ENCODE measurements at regions not wholly inside any gene's neighbourhood (a gene's known extent, or its start where the extent isn't known, plus 50 kb on each side); places are given as distances from the start of the nearest gene placed in this dataset.
"Not testable (repeated sequence)": the region's sequence is repeated elsewhere in the genome, so short reads cannot be mapped to it uniquely, and the experiment has no call there.

- DNase-seq (ENCODE audit: extremely low read depth, low read depth) = no peak
- TF ChIP-seq, protein P1, sequence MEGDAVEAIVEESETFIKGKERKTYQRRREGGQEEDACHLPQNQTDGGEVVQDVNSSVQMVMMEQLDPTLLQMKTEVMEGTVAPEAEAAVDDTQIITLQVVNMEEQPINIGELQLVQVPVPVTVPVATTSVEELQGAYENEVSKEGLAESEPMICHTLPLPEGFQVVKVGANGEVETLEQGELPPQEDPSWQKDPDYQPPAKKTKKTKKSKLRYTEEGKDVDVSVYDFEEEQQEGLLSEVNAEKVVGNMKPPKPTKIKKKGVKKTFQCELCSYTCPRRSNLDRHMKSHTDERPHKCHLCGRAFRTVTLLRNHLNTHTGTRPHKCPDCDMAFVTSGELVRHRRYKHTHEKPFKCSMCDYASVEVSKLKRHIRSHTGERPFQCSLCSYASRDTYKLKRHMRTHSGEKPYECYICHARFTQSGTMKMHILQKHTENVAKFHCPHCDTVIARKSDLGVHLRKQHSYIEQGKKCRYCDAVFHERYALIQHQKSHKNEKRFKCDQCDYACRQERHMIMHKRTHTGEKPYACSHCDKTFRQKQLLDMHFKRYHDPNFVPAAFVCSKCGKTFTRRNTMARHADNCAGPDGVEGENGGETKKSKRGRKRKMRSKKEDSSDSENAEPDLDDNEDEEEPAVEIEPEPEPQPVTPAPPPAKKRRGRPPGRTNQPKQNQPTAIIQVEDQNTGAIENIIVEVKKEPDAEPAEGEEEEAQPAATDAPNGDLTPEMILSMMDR (IDR thresholded peaks at IDR 0.05; ENCODE audit: low read depth, low read length, missing control alignments) = no peak
- H3K4me3 ChIP-seq (replicated peaks; ENCODE audit: low read depth, low read length) = no peak overlapping the region
These were observed 302.7 kb downstream of the SFMBT2 start for GRCh38 chr10:7108141-7108540.

DNA sequence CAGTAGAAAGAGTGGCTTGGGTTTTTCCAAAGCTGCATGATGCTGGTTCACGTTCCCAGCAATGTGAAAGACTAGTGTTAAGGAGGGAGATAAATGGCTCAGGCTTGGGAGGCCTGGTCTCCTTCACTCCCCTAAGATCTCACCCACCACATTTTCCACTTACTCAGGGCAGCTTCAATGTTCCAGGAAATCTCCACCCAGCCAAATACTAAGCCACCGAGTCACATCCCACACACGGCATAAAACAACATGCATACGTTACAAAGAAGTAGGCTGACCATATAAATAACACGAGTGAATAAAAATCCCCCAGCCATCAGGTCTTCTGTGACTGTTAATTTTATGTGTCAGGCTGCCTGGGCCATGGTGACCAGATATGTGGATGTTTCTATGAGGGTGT, 303.5 kb downstream of the SFMBT2 start:
- TF ChIP-seq, protein P1 (IDR thresholded peaks at IDR 0.05; ENCODE audit: low read depth, low read length, missing control alignments) = no peak
- no peak overlapping the region for H3K4me3 ChIP-seq (replicated peaks; ENCODE audit: low read depth, low read length)
- DNase-seq (ENCODE audit: extremely low read depth, low read depth) = no peak

- DNase-seq (ENCODE audit: extremely low read depth, low read depth); H3K4me3 ChIP-seq (replicated peaks; ENCODE audit: low read depth, low read length): not testable (repeated sequence)
These were observed 306.5 kb downstream of the SFMBT2 start for GRCh38 chr10:7104379-7104778.

- DNase-seq (ENCODE audit: extremely low read depth, low read depth) = no peak
- no peak overlapping the region for H3K4me3 ChIP-seq (replicated peaks; ENCODE audit: low read depth, low read length)
- TF ChIP-seq, protein P1 (IDR thresholded peaks at IDR 0.05; ENCODE audit: low read depth, low read length, missing control alignments) = no peak
These were observed 308.1 kb downstream of the SFMBT2 start for GRCh38 chr10:7102557-7103349.

DNA sequence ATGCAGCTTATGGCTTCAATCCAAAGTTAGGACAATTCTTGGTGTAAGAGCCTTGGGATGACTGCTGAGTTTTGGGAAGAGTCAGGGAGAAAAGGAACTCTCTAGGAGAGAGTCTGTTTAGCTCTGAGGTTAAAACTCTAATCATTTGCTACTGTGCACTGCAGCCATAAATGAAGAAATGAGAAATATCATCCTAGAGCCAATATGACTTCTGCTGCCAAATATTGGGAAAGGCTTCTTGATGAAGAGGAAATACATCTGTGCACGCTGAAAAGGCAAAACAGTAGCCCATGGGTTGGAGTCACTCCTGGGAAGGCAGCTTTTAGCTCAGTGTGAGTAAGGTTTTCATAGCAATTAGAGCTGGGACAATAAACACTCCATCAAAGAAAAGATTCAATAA, 308.8 kb downstream of the SFMBT2 start:
- H3K4me3 ChIP-seq (replicated peaks; ENCODE audit: low read depth, low read length) = no peak overlapping the region
- TF ChIP-seq, protein P1 (IDR thresholded peaks at IDR 0.05; ENCODE audit: low read depth, low read length, missing control alignments) = no peak
- no peak for DNase-seq (ENCODE audit: extremely low read depth, low read depth)

DNA sequence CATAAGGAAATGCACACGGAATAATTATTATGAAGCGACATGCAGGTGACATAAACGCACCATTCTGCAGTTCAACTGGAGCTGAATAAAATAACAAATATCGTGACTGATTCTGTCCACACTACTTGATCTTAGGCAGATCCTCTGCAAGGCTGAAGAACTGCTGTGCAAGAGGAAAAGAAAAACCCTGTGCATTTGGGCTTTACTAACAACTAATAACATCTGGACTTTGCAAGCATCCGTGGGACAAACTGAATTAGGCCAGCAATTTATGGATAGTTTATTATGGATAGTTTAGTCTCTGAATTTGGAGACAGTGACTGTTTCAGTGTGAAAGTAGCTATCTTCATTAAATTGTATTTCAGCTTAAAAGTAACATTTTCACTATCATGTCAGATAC, 309.4 kb downstream of the SFMBT2 start:
- no peak for DNase-seq (ENCODE audit: extremely low read depth, low read depth)
- no peak overlapping the region for H3K4me3 ChIP-seq (replicated peaks; ENCODE audit: low read depth, low read length)
- TF ChIP-seq, protein P1 (IDR thresholded peaks at IDR 0.05; ENCODE audit: low read depth, low read length, missing control alignments) = no peak

DNA sequence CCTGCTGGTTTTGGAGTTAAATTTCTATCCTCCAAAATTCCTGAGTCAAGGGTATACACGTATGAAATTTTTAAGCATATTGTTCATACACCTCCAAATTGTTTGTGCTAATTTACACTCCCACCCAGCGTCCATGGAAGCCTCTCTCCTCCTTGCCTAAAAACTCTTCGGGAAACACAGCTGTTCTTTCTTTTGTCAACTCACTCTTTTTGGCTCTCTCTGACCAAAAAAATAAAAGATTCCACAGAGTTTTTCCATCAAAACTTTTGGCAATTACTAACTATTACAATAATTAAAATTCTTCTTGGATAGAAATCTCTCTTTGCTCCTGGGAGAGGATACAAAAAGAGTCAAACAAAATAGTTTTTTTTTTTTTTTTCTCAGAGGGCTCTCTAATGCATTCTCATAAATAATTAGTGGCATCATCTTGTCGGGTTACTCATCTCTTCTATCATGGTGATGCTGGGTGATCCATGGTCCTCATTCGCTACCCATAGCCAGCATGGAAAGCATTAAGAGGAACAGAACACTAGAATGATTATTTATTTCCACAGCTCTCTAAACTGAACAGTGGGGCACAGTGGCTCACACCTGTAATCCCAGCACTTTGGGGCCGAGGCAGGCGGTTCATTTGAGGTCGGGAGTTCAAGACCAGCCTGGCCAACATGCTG, 310.7 kb downstream of the SFMBT2 start:
- TF ChIP-seq, protein P1 (IDR thresholded peaks at IDR 0.05; ENCODE audit: low read depth, low read length, missing control alignments) = no peak
- no peak overlapping the region for H3K4me3 ChIP-seq (replicated peaks; ENCODE audit: low read depth, low read length)
- no peak for DNase-seq (ENCODE audit: extremely low read depth, low read depth)

Data from HFF-Myc (cell line).